Activated CD4-positive, alpha-beta T cell treated with anti-CD3 and anti-CD28 coated beads, Interleukin-2, amount 50 U/mL, for 1 hour (primary cell): ENCODE measurements at regions not wholly inside any gene's neighbourhood (a gene's known extent, or its start where the extent isn't known, plus 50 kb on each side); places are given as distances from the start of the nearest gene placed in this dataset.
"Not testable (repeated sequence)": the region's sequence is repeated elsewhere in the genome, so short reads cannot be mapped to it uniquely, and the experiment has no call there.

Experiments
- DNase-seq: peaks from one replicate; pipeline ENCODE4 v3.0.0-alpha.2; 2020

DNA sequence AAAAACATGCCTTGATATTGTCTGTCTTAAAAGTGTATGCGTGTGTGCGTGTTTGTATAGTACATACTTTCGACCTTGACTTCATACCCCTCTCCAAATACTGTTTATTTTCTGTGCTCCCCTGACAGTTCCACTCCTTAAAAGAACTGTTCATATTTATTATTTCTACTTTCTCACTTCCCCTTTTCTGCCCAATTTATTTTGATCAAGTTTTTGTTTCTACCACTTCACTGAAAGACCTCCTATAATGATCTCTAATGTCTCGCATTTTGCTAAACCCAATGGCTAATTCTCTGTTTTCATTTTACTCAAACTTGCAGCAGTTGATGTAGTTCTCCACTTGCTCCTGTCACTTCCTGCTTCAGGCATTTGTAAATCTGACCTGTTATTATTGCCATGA, 426.1 kb upstream of the KLF12 start:
- no peak for DNase-seq

DNA sequence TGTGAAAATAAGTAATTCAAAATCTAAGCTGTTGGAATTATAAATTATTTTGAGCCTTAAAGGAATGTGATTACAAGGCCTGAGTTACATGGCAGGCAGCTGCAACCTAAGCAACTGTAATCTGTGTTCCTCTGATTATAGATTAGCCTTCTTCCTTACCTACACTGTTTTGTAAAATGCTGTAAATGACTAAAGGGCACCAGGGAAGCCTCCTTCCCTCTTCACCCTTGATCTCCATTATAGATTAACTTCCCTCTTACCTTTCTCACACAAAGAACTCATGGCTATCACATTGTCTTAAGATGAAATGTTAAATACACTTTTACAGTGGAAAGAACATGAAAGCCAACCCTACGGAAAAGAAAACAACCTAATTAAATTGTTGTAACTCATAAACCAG, 423.7 kb upstream of the KLF12 start:
- no peak for DNase-seq

DNA sequence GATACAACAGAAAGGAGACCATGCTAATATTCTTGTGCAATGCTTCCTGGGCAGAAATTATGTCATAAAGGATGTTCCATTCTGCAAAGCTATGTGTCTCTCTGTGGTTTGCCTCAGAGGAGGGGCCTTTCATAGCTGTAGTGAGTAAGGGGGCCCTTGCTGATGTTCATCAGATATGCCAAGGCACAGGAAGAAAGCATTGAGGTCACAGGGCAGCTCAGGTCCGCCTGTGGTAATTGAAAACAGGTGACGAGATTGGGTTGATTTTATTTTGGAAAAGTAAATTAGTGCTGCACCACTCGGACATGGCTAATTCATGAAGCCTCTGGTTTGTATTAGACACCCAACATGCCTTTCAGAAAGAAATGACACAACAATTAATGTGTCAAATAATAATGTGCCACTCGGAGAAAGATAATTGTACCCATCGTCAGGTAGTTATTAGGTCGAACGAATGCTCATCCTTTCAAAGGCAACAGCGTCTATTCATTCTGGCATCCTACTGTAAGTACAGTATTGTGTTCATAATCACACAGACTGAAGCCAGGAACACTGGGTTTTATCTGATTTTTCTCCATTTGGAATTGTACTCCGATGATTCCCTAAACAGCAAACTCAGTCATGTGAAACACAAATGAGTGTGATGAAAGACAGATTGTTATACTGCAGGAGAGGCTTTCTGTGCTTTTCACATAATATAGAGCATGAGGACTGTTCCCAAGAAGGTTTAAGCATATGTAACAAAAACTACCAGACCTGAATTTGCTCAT, 421.6 kb upstream of the KLF12 start:
- DNase-seq: no peak

DNA sequence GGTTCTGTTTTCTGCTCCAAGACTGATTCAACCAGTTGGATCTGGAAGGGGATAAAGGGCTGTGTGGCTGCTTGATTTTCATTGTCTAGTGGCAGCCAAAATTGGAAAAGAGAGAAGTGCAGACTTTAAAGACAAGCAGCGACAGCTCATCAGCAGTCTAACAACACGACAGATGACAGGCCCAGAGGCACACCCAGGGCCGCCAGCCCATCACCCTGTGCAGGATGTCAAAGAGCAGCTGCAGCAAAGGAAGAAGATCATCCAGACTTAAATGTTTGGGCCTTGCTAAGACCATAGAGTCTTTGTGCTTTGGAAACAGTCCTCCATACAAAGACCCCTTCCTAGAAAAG, 421.0 kb upstream of the KLF12 start:
- no peak for DNase-seq

DNA sequence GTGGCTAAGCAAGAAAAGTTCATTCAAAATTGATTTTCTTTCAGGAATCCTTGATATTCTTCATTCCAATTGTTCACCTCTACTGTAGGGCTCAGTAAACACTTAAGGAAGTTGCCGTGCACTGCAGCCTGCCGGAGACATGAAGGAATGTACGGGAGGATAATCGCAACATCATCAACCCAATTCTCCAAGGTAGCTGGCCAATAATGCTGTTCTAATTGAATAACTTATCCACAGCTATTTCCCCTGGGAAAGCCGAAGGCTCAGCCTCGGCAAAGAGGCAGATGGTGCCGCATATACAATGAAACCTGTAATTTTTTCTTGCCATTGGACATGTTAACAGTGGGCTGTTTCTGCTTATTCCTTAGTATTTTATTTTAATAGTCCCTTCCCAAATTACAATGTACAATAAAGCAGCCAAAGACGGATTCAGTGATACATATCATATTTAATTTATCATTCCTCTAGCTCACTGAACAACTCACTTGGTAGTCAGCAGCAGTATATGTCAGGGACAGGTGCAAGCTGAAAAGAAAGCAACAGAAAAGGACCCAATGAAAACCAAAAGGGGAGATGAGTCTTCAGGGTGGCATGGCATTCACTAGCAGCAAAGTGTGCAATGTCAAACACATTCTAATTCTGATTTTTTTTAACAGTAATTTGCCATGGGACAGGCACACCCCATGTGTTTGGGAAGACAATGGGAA, 420.5 kb upstream of the KLF12 start:
- DNase-seq: no peak

DNA sequence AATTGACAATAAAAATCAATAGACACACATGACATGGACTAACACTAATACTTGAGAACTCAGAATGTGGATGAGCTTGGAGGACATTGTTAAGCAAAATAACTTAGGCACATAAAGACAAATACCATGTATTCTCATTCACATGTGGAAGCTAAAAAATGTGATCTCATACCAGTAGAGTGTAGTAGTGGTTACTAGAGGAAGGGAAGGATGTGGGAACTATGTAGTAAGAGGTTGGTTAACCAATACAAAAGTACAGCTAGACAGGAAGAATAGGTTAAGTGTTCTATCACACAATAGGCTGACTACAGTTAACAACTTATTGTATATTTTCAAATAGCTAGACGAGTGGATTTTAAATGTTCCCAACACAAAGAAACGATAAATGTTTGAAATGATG, 415.8 kb upstream of the KLF12 start:
- no peak for DNase-seq

DNA sequence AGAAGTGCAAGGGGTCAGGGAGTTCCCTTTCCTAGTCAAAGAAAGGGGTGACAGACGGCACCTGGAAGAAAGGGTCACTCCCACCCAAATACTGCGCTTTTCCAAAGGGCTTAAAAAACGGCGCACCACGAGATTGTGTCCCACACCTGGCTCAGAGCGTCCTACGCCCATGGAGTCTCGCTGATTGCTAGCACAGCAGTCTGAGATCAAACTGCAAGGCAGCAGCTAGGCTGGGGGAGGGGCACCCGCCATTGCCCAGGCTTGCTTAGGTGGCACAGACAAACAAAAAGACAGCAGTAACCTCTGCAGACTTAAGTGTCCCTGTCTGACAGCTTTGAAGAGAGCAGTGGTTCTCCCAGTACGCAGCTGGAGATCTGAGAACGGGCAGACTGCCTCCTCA, 402.4 kb upstream of the KLF12 start:
- not testable (repeated sequence) for DNase-seq

DNA sequence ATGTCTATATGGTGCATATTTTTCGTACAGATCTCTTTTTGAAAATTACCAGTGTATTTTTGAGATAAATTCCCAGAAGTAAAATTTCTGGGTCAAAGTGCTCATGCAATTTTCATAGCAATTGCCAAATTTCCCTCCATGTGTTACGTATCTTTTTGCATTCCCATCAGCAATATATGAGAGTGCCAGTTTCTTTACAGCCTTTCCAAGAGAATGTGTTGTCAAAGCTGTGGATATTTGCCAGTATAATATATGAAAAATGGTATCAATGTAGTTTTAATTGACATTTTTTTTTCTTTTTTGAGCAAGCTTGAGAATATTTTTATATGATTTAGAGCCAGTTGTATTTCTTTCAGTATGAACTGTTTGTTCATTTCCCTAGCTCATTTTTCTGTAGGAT, 399.0 kb upstream of the KLF12 start:
- no peak for DNase-seq

DNA sequence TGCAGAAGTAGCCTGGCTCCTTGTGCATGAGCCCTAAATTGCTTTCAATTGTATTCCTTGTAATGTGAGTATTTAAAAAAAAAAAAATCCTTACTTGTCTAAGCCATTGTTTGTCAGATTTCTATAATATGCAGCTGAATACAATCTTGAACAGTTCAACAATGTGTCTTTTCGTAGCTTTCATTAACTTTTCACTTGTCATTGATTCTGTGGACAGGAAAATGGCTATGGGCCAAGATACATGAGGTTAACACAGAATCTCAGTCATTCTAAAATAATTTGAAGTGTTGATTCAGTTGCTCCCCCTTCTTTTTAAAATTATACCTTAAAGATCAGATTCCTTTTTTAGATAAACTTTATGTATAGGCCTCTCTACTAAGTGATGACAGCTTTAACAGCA, 395.8 kb upstream of the KLF12 start:
- DNase-seq: no peak

DNA sequence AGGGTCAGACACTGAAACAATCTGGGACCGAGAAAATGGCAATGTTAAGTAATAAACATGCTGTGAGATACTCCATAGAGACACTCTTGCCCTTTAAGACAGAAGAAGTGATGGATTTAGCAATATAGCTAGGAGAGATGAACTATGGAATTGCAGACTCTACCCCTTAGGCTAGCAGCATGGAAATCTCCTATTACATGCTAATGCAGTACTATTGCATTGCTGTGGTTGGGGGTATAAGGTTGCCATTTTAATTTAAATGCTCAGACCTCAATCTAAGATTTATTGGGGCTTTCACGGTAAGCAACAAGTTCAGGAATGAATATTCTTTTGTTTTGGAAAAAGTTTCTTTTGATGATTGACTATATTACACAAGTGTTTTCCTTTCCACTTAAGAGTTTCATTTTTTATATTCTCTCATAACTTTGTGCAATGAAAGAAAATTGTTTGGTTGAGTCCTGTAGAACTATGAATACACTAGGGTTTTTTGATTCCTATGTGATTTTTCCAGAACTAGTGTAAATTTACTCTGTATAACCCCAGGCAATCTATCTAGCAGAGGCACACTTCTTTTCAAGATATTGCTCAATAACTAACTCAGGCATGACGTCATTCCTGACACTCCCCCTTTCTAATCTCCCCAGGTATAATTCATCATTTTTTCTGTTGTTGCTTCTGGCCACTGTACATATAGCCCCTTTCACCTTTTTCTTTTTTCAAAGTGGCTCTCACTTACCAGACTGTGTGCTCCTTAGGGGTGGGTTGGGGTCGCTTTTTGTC, 394.7 kb upstream of the KLF12 start:
- DNase-seq: no peak

DNA sequence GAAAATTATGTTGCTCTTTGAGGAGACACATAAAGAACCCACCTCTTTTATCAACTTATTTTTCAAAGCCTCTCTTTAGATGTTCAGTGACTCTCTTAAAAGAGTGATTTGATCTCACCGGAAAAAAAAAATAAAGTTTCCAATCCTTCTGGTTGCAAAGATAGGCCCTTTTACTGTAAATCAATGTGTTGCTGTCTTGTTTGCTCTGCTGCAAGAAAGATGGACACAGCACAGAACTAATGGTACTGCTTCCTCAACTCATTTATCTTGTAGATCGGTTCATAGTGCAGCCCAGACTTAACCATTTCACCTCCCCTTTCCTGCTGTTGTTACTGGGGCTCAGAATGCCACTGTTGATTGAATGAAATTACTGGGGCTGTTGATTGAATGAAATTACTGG, 388.9 kb upstream of the KLF12 start:
- no peak for DNase-seq

DNA sequence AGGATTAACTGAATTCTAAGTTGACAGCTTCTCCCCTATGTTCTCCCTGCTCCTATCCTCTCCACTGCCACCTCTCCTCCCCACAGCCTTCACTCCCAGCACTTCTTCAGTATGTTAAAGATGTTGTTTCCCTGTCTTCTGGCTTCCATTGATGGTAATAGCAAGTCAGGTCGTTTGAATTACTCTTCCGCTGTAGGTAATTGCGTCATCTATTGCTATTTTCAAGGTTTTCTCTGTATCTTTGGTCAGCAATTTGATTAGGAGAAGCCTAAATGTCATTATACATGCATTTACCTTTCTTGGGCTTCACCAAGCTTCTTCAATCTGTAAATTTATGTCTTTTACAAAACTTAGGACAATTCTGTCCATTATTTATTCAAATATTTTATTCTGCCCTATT, 377.3 kb upstream of the KLF12 start:
- no peak for DNase-seq

DNA sequence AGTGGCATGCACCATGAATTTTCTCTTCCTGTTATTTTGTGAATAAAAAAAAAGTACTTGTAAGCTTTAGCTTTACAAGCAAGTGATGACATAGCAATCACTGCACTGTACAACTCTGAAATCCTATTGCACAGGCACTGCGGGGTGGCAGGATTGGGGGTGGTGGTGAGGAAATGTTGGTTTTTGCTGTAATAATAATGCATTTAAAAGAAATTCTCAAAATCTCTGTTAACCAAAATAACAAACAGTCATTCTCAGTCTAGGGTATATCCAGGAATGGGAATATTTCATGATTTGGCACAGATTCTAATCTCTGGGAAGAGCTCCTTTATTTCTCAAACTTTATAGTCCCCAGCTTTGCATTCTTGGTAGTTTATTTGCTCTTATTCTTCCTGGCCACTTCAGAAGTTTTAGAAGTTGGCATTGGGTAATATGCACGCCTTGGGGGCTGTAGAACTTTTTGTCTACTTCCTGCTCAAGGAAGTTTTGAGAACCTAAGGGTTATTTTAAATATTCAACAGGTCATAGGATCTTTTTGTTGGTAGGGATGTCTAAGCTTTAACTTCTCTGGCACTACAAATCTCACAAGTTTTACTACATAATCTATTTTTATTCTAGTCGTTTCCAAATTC, 353.0 kb upstream of the KLF12 start:
- no peak for DNase-seq

DNA sequence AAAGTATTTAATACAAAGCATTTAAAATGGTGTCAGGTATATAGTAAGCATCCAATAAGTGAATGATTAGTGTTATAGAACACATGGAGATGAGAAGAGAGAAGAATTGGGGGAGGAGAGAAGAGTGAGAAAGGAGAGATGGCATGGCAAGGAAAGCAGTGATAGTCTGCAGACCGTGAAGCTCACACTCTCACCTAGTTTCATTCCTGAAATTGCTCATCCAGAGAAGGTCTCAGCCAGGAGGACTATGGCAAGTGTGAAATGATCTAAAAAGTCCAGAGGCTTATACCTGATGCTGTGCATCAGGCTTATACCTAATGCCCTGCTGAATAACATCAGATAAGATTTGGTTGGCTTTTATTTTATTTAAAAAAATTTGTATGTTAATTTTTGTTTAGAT, 351.6 kb upstream of the KLF12 start:
- DNase-seq: no peak

DNA sequence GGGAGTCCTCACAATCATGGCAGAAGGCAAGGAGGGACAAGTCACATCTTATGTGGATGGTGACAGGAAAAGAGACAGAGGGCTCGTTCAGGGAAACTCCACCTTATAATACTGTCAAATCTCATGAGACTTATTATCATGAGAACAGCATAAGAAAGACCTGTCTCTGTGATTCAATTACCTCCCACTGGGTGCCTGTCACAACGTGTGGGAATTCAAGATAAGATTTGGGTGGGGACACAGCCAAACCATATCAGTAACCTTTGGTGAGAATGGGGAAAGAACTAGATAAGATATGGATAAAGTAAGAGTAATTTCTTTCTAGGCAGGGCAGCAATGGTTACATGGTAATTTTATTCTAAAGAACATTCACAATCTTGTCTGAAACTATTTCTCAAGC, 344.9 kb upstream of the KLF12 start:
- no peak for DNase-seq

DNA sequence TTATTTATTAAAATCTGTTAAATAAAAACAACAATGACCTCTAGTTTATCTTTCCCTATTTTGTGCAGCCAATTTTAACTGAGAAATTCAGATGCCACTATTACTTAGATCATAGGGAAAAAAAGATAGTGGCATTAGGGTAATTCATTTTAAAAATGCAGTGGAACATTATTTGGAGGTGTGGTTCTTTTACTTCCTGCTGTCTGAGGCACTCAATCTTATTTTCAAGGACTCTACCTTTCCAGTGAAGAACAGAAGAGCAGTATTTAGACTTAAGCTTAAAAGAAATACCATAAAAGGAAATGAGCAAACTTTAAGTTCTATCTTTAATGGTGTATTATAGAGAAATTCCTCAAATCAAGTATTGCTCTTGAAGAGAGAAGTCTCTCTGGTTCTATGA, 342.6 kb upstream of the KLF12 start:
- no peak for DNase-seq

DNA sequence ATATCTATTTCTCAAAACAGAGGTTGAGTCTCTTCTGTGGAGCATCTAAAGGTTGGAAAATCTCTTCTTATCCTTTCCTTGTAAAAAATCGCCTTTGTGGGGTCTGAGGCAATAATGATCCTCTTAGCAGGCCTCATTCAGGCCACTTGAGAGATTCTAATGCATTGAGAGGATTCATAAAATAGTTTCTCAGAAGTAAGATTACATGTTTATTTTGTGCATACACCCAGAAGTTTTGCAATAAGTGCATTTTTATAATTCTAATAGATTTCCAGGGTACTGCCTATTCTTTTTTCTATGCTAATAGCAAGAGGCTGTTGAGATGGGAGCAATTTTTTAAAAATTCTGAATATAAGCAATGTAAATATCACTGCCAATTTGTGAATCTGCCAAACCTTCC, 342.2 kb upstream of the KLF12 start:
- DNase-seq: no peak

DNA sequence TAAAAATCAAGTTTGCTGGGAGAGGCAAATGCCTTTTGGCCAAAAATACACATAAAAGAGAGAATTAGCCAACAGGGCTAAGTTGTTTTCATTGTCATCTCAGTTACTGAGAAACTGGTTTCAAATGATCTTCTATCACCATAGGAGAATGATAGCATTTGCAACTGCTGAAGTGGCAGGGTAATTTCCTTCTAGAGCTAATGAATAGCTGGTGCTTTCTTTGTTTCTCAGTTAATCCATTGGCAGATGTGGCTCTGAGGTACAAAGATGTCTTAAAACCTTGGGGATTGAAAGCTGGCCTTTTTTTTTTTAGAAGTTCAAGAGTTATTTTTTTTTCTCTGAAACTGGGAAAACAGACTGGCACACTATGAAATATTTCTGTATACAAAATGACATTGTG, 332.7 kb upstream of the KLF12 start:
- DNase-seq: no peak

DNA sequence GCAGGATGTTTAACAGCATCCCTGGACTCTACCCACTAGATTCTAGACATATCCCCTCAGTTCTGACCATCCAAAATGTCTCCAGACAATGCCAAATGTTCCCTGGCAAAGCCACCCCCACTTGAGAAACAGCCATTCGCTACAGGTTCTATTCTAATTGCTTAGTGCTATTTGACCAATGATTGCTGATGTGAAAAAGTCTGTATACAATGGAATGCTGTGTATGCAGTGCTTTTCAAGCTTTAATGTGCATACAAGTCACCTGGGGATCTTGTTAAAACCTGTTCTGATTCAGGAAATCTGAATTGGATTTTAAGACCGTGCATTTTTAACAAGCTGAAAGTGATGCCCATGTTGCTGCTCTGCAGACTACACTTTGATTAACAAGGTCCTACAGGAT, 331.8 kb upstream of the KLF12 start:
- DNase-seq: no peak

DNA sequence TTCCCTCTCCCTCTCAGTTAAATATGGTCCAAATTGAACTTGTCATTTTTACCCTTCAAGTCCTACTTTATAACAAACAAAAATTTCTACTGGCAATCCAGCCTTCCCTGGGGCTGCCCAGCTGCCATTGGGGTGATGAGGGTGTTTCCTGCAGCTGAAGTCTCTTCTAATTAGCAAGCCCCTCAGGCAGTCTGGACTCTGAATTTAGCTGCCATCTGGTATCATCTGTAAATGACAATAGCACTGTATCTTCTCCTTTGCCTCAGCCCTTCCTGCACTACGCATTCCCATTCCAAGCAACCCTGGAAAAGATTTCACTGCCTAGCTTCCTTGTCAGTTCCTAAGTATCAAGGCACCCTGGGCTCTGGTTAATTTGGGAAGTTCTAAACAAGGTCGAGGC, 331.1 kb upstream of the KLF12 start:
- DNase-seq: no peak

DNA sequence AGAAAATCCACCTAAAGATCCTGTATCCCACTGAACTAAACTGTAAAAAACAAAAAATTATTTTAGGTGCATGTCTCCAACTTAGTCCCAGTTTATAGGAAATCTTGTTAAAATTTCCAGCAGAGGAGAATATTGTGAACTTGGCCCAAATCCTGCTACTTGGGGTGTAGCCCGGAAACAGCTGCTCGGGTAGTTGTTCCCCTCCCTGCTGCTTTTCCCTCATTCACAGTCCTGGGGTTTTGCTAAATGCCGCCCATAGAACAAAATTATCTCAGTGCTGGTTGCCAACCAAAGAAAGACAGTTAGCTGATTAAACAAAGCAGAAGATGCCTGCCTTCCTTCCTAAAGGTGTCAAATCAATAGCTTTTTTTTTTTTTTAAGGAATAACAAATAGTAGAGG, 330.5 kb upstream of the KLF12 start:
- DNase-seq: no peak

DNA sequence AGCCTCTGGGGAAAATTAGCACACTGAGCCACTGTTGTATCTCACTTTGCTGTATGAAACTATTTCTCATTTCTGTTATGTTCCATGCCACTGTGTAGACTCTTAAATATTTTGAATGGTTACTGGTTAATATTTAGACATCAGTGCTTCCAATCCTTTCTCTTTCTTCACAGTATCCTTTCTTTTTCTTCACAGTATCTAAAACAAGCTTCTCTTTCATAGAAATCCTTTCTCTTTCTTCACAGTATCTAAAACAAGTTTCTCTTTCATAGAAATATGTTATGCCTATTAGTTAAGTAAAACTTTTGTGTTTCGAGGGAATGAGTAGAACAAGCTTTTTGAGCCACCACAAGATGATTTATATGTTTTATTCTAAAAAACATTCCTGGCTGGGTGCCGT, 326.8 kb upstream of the KLF12 start:
- no peak for DNase-seq

DNA sequence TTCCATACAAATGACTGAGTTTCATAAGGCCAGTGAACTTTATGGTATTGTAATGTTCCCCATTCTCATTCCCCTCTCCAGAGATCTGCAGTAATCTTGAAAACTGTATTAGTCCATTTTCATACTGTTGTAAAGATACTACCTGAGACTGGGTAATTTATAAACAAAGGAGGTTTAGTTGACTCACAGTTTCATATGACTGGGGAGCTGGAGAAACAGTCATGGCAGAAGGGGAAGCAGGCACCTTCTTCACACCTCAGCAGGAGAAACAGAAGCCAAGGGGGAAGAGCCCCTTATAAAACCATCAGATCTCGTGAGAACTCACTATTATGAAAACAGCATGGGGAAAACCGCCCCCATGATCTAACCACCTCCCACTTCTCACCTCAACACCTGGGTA, 318.7 kb upstream of the KLF12 start:
- DNase-seq: no peak

DNA sequence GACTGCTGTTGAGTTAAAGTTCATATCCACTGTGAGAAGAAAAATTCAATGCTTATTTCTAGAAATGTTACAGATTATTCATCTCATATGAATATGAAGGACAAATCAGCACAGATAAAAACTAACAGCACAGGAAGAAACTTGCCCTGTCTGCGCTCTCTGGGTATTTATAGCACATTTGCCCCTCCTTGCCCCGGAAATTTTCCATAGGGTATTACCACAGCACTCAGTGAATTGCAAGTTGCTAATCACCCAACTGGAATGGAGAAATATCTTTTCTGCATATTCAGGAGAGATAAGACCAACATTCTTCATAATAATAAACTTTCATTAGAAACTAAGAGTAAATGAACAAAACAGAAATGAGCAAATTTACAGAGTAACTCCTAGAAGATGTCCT, 318.0 kb upstream of the KLF12 start:
- DNase-seq: no peak
